Left hindlimb (tissue), 1 donor: ENCODE measurements at regions not wholly inside any gene's neighbourhood (a gene's known extent, or its start where the extent isn't known, plus 50 kb on each side); places are given as distances from the start of the nearest gene placed in this dataset.

Experiments used
- DNase-seq: peaks from one replicate; pipeline ENCODE4 v3.0.0-alpha.2; 2018

- no peak for DNase-seq
Measured at GRCh38 chr12:123100882-123101281, 50.0 kb downstream of the PITPNM2 start.

GRCh38 chr12:123100450-123100849, 50.4 kb downstream of the PITPNM2 start:
- DNase-seq: no peak

GRCh38 chr12:123099560-123100192, 51.2 kb downstream of the PITPNM2 start:
- no peak for DNase-seq

- DNase-seq: no peak
Measured at GRCh38 chr12:123098780-123099179, 52.1 kb downstream of the PITPNM2 start.

GRCh38 chr12:123097561-123098084, 53.3 kb downstream of the PITPNM2 start:
- peak; percentile 55 for DNase-seq

- no peak for DNase-seq
Measured at GRCh38 chr12:123096741-123097140, 54.1 kb downstream of the PITPNM2 start.

- DNase-seq: no peak
Measured at GRCh38 chr12:123096182-123096581, 54.7 kb downstream of the PITPNM2 start.

GRCh38 chr12:123095078-123095881, 55.6 kb downstream of the PITPNM2 start:
- DNase-seq: no peak

- DNase-seq: no peak
Measured at GRCh38 chr12:123094349-123095077, 56.4 kb downstream of the PITPNM2 start.

- DNase-seq: no peak
Measured at GRCh38 chr12:123092866-123093265, 58.0 kb downstream of the PITPNM2 start.

- DNase-seq: no peak
Measured at GRCh38 chr12:123091230-123092150, 59.4 kb downstream of the PITPNM2 start.

GRCh38 chr12:123089631-123090353, 61.1 kb downstream of the PITPNM2 start:
- no peak for DNase-seq

GRCh38 chr12:123089140-123089539, 61.8 kb downstream of the PITPNM2 start:
- no peak for DNase-seq

GRCh38 chr12:123085730-123086487, 65.0 kb downstream of the PITPNM2 start:
- no peak for DNase-seq

GRCh38 chr12:123085066-123085465, 65.8 kb downstream of the PITPNM2 start:
- no peak for DNase-seq

GRCh38 chr12:123083661-123084571, 67.0 kb downstream of the PITPNM2 start:
- no peak for DNase-seq

GRCh38 chr12:123080634-123081033, 70.3 kb downstream of the PITPNM2 start:
- no peak for DNase-seq

GRCh38 chr12:123078531-123079155, 72.2 kb downstream of the PITPNM2 start:
- DNase-seq: no peak

GRCh38 chr12:123078120-123078465, 72.8 kb downstream of the PITPNM2 start:
- no peak for DNase-seq
